Stimulated activated naive CD8-positive, alpha-beta T cell treated with anti-CD3 and anti-CD28 coated beads, Interleukin-15, amount 100 ng/mL, for 72 hours (primary cell): ENCODE measurements at regions not wholly inside any gene's neighbourhood (a gene's known extent, or its start where the extent isn't known, plus 50 kb on each side); places are given as distances from the start of the nearest gene placed in this dataset.

Experiments used
- ATAC-seq: fragments of 150-1000 bp; cut with Tn5 transposase; 2 replicates; pipeline ENCODE4 v1.10.0; 2021; ENCODE audit warnings: mild to moderate bottlenecking, moderate library complexity
- DNase-seq, 2 donors: peaks; one replicate each; pipeline ENCODE4 v3.0.0; 2021 to 2022
- H3K27ac Mint-ChIP-seq, 2 donors: one replicate each; pipeline ENCODE4 v1.8.0; 2022; ENCODE audit warnings: mild to moderate bottlenecking in 2 of 2, mixed read lengths in 2 of 2, moderate library complexity in 2 of 2
- H3K27me3 Mint-ChIP-seq: one replicate; pipeline ENCODE4 v1.8.0; 2022; ENCODE audit warnings: mixed read lengths
- H3K4me1 Mint-ChIP-seq: one replicate; pipeline ENCODE4 v1.8.0; 2022; ENCODE audit warnings: mild to moderate bottlenecking, mixed read lengths
- H3K4me3 Mint-ChIP-seq, 2 donors: one replicate each; pipeline ENCODE4 v1.8.0; 2022; ENCODE audit warnings: mild to moderate bottlenecking in 2 of 2, mixed read lengths in 2 of 2, moderate library complexity in 1 of 2
- H3K9me3 Mint-ChIP-seq, 2 donors: one replicate each; pipeline ENCODE4 v1.8.0; 2022; ENCODE audit warnings: mixed read lengths in 2 of 2

- ATAC-seq (no peak), DNase-seq (no peak)
- Mint-ChIP-seq H3K27ac (peak overlapping the region in 1 of 2 donors; percentile 21), H3K4me1 (peaks cover 6% of the 10 kb centered on the region), H3K4me3 (no peak overlapping the region), H3K27me3 (peaks cover 14% of the 10 kb centered on the region), H3K9me3 (no peaks in the 10 kb centered on the region)
These were observed 558.1 kb downstream of the ETS1 start for GRCh38 chr11:128029219-128029722.

GRCh38 chr11:128026596-128026995 is 560.8 kb downstream of the ETS1 start:
- Mint-ChIP-seq H3K27ac (no peak overlapping the region), H3K27me3 (peaks cover 14% of the 10 kb centered on the region), H3K4me3 (no peak overlapping the region), H3K9me3 (no peaks in the 10 kb centered on the region), H3K4me1 (no peaks in the 10 kb centered on the region)
- DNase-seq (no peak), ATAC-seq (no peak)

GRCh38 chr11:128022761-128023160 is 564.6 kb downstream of the ETS1 start:
- ATAC-seq (no peak), DNase-seq (no peak)
- Mint-ChIP-seq H3K4me3 (no peak overlapping the region), H3K9me3 (no peaks in the 10 kb centered on the region), H3K27me3 (no peaks in the 10 kb centered on the region), H3K27ac (no peak overlapping the region), H3K4me1 (no peaks in the 10 kb centered on the region)

DNA sequence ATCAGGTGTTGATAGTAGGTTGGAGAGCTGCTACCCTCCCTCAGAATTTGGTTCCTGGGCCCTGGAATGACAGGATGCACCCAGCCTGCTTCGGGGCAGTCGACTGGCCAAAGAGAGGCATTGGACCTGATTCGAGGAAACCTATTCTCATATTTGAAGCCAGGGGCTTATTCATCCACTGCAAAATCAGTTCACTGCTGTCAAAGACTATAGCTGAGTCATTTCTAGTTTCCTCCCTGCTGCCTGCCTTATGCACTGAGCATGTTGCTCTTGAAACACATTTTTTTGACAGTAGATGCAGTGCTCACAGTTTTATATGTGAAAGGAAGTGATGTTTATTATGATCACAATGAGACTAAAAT is 565.4 kb downstream of the ETS1 start:
- no peak overlapping the region for H3K27ac Mint-ChIP-seq
- H3K27me3 Mint-ChIP-seq = no peaks in the 10 kb centered on the region
- peak; percentile 91 for ATAC-seq
- H3K9me3 Mint-ChIP-seq = no peaks in the 10 kb centered on the region
- H3K4me1 Mint-ChIP-seq = no peaks in the 10 kb centered on the region
- no peak overlapping the region for H3K4me3 Mint-ChIP-seq
- no peak for DNase-seq

DNA sequence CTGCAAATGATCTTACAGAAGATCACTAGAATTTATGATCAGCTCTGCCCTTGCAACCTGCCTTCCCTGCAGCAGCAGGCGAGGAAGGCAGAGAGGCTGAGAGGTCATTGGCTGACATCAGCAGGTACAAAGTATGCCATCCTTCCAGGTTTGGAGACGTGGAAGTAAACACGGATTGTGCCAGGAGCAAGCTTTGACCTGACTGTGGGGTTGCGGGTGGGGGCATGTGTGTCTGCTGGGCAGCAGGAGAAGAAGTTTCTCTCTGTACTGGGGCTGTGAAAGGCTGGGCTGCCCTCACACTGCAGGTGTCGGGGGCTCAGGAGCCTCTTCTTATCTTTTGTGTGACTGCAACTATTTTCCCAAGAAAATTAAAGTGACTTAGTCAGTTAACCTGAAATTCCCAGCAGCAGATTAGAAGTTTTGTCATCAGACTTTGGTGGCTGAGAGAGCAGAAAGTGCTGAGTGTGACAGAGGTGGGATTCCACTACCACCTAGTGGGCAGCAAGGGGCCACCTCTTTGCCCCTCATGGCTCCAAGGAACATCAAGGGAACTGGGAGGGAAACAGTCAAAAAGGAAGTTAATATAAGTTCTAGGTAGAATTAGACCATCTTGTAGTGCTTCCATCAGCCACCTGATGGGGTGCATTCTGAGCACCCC is 565.9 kb downstream of the ETS1 start:
- Mint-ChIP-seq H3K27me3 (no peaks in the 10 kb centered on the region), H3K9me3 (no peaks in the 10 kb centered on the region), H3K4me1 (no peaks in the 10 kb centered on the region), H3K4me3 (no peak overlapping the region), H3K27ac (no peak overlapping the region)
- ATAC-seq (peak; percentile 45), DNase-seq (no peak)

GRCh38 chr11:128018692-128019091 is 568.7 kb downstream of the ETS1 start:
- Mint-ChIP-seq H3K27me3 (no peaks in the 10 kb centered on the region), H3K4me3 (no peak overlapping the region), H3K27ac (no peak overlapping the region), H3K4me1 (no peaks in the 10 kb centered on the region), H3K9me3 (no peaks in the 10 kb centered on the region)
- ATAC-seq (no peak), DNase-seq (no peak)

GRCh38 chr11:128005562-128005961 is 581.8 kb downstream of the ETS1 start:
- H3K27ac Mint-ChIP-seq = no peak overlapping the region
- H3K4me1 Mint-ChIP-seq = no peaks in the 10 kb centered on the region
- peaks cover 20 to 30% of the 10 kb centered on the region in 2 donors for H3K9me3 Mint-ChIP-seq
- peaks cover 17% of the 10 kb centered on the region for H3K27me3 Mint-ChIP-seq
- H3K4me3 Mint-ChIP-seq = no peak overlapping the region
- ATAC-seq (no peak), DNase-seq (no peak)

GRCh38 chr11:127998421-127998820 is 588.9 kb downstream of the ETS1 start:
- H3K4me1 Mint-ChIP-seq = no peaks in the 10 kb centered on the region
- H3K27ac Mint-ChIP-seq = no peak overlapping the region
- peaks cover 23% of the 10 kb centered on the region for H3K27me3 Mint-ChIP-seq
- no peak for ATAC-seq
- no peaks in the 10 kb centered on the region for H3K9me3 Mint-ChIP-seq
- H3K4me3 Mint-ChIP-seq = no peak overlapping the region
- no peak for DNase-seq

- Mint-ChIP-seq H3K4me3 (no peak overlapping the region), H3K9me3 (no peaks in the 10 kb centered on the region), H3K27ac (no peak overlapping the region), H3K4me1 (no peaks in the 10 kb centered on the region), H3K27me3 (peaks cover 20% of the 10 kb centered on the region)
- DNase-seq = no peak
- ATAC-seq = no peak
These were observed 589.8 kb downstream of the ETS1 start for GRCh38 chr11:127997594-127997993.

DNA sequence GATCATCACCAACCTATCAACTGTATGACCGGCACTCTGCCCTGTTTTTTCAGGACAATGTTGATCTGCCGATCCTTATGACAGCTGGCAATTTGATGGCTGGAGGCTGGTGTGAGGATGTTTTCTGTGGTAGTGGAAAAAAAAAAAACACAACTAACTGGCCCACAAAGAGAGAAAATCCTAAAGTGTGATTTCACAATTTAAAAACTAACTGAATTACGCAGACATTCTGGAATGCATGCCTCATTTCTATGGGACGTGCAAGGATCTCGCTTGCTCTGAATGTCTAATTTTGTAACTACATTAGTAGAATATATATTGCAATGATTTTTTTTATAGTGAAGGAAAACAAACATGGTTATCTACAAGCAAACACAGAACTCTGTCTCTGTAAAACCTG is 590.5 kb downstream of the ETS1 start:
- ATAC-seq (no peak), DNase-seq (no peak)
- no peak overlapping the region for H3K4me3 Mint-ChIP-seq
- H3K27me3 Mint-ChIP-seq = peaks cover 14% of the 10 kb centered on the region
- no peaks in the 10 kb centered on the region for H3K9me3 Mint-ChIP-seq
- H3K4me1 Mint-ChIP-seq = no peaks in the 10 kb centered on the region
- H3K27ac Mint-ChIP-seq = no peak overlapping the region

GRCh38 chr11:127995921-127996320 is 591.4 kb downstream of the ETS1 start:
- ATAC-seq (no peak), DNase-seq (no peak)
- Mint-ChIP-seq H3K9me3 (no peaks in the 10 kb centered on the region), H3K4me3 (no peak overlapping the region), H3K4me1 (no peaks in the 10 kb centered on the region), H3K27ac (no peak overlapping the region), H3K27me3 (peaks cover 14% of the 10 kb centered on the region)

DNA sequence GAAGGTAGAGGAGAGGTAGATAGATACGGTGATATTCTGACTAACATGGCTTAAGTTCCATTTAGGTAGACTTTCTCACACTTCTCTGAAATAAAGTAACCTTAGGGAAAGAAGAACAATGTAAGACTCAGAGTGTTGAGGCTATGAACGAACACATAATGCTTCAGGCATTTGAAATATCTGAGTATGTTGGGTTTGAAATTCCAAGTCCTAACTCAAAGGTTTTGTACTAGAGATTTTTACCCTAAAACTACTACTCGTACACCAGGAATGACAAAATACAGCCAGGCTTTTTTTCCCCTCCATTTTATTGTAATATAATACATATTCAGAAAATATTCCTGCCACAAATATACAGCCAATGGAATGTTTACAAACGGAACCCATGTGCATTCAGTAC is 592.6 kb downstream of the ETS1 start:
- no peak overlapping the region for H3K4me3 Mint-ChIP-seq
- no peaks in the 10 kb centered on the region for H3K4me1 Mint-ChIP-seq
- peaks cover 14% of the 10 kb centered on the region for H3K27me3 Mint-ChIP-seq
- no peak overlapping the region for H3K27ac Mint-ChIP-seq
- no peaks in the 10 kb centered on the region for H3K9me3 Mint-ChIP-seq
- ATAC-seq (no peak), DNase-seq (no peak)

GRCh38 chr11:127993788-127994187 is 593.6 kb downstream of the ETS1 start:
- Mint-ChIP-seq H3K4me3 (no peak overlapping the region), H3K27ac (no peak overlapping the region), H3K9me3 (no peaks in the 10 kb centered on the region), H3K4me1 (no peaks in the 10 kb centered on the region), H3K27me3 (peaks cover 14% of the 10 kb centered on the region)
- ATAC-seq (no peak), DNase-seq (no peak)

DNA sequence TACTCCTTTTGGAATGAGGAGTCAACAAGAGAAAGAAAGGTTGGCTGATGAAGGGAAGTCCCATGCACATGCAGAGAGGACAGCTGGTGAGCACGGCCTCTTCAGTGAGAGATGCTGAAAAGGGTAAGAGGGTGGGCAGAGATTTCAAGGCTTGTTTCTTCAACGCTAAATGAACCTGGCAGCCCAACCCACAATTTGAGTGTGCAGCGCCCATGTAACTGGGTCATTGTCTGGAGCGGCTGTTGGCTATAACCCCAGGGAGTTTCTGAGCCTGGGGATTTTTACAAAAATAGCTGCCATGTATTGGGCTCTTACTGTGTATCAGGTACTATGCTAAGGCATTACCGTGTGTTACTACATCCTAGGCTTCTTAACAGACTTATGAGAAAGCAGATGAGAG is 594.1 kb downstream of the ETS1 start:
- ATAC-seq (no peak), DNase-seq (no peak)
- Mint-ChIP-seq H3K27ac (no peak overlapping the region), H3K9me3 (no peaks in the 10 kb centered on the region), H3K4me3 (no peak overlapping the region), H3K4me1 (no peaks in the 10 kb centered on the region), H3K27me3 (peaks cover 14% of the 10 kb centered on the region)

- DNase-seq (no peak), ATAC-seq (no peak)
- H3K4me1 Mint-ChIP-seq = no peaks in the 10 kb centered on the region
These were observed 601.3 kb downstream of the ETS1 start for GRCh38 chr11:127986073-127986472.

DNA sequence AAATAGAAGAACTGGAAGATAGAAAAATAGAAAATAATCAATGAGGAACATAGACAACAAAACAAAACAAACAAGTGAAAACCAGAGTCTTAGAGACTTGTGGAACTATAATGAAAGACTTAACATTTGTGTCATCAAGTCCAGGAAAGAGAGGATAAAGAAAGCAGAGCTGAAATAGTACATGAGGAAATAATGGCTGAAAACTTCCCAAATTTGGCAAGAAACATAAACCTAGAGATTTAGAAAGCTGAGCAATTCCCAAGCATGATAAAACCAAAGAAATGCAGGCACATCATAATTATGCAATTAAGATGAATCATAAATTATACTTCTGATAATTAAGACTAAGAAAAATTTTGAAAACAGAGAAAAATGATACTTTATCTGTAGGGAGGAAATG is 614.5 kb downstream of the ETS1 start:
- DNase-seq (no peak), ATAC-seq (no peak)
- H3K27ac Mint-ChIP-seq = no peak overlapping the region
- H3K4me1 Mint-ChIP-seq = no peaks in the 10 kb centered on the region
- peaks cover 9% of the 10 kb centered on the region for H3K27me3 Mint-ChIP-seq
- H3K4me3 Mint-ChIP-seq = no peak overlapping the region
- H3K9me3 Mint-ChIP-seq = no peaks in the 10 kb centered on the region

More at GRCh38 chr11:127986073-127986472, 601.3 kb downstream of the ETS1 start:
- Mint-ChIP-seq H3K9me3 (peaks cover 0 to 5% of the 10 kb centered on the region in 2 donors), H3K27me3 (no peaks in the 10 kb centered on the region), H3K4me3 (no peak overlapping the region), H3K27ac (no peak overlapping the region)

DNA sequence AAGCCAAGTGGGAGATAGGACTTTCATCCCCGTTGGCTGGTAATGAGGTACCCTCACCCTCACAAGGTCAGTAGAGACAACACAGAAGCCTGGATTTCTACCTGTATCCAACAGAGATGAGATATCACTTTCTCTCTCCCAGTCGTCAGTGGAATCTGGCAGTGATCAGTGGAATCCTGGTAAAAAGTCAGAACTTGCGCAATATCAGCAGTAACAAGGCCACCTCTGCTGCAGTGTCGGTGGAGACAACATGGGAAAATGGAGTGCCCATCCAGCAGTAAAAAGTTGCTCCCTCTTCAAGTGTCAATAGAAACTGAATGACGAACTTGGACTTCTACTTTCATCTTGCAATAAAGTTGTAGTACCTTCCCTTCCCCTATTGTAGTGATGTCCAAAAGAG is 615.9 kb downstream of the ETS1 start:
- H3K27me3 Mint-ChIP-seq = peaks cover 9% of the 10 kb centered on the region
- no peak overlapping the region for H3K4me3 Mint-ChIP-seq
- no peak overlapping the region for H3K27ac Mint-ChIP-seq
- H3K9me3 Mint-ChIP-seq = no peaks in the 10 kb centered on the region
- no peak for DNase-seq
- H3K4me1 Mint-ChIP-seq = no peaks in the 10 kb centered on the region
- ATAC-seq = no peak
